Colonic mucosa (tissue), 4 donors: ENCODE measurements at regions not wholly inside any gene's neighbourhood (a gene's known extent, or its start where the extent isn't known, plus 50 kb on each side); places are given as distances from the start of the nearest gene placed in this dataset.
"Not testable (repeated sequence)": the region's sequence is repeated elsewhere in the genome, so short reads cannot be mapped to it uniquely, and the experiment has no call there.

Source experiments
- DNase-seq: peaks from one replicate; pipeline ENCODE4 v3.0.0-alpha.2; 2020
- H3K27ac ChIP-seq: fragments of 200-600 bp; one replicate; pipeline ENCODE4 v1.8.0; 2021
- H3K27me3 ChIP-seq: fragments of 200-600 bp; one replicate; pipeline ENCODE4 v1.8.0; 2021
- H3K36me3 ChIP-seq: fragments of 200-600 bp; one replicate; pipeline ENCODE4 v1.8.0; 2021
- H3K4me1 ChIP-seq: fragments of 200-600 bp; one replicate; pipeline ENCODE4 v1.8.0; 2021; ENCODE audit warnings: mild to moderate bottlenecking
- H3K4me3 ChIP-seq: fragments of 200-600 bp; one replicate; pipeline ENCODE4 v1.8.0; 2021
- H3K9ac ChIP-seq, 2 donors: one replicate each; pipeline ENCODE4 v1.7.0; 2013; ENCODE audit warnings: control low read depth in 2 of 2, low read depth in 2 of 2, low read length in 2 of 2
- H3K9me3 ChIP-seq: fragments of 200-600 bp; one replicate; pipeline ENCODE4 v1.8.0; 2021
- CTCF ChIP-seq: fragments of 200-600 bp; IDR thresholded peaks from one replicate; pipeline ENCODE4 v1.8.0; 2022; ENCODE audit warnings: antibody characterized with exemption, mild to moderate bottlenecking
- intact Hi-C: fragments of 100-400 bp; cut with DNase I; formaldehyde crosslinking; loops from one replicate; pipeline ENCODE4 v1.14.1; 2022
- donor health status: healthy.
- donor health status: DM: no; HTN: no; CAD: no.
- donor health status: DM: no; HTN: no; CAD: no.

- Histone ChIP-seq H3K27me3 (no peaks in the 10 kb centered on the region), H3K4me1 (no peaks in the 10 kb centered on the region), H3K9ac (no peak overlapping the region), H3K4me3 (no peak overlapping the region), H3K36me3 (no peaks in the 10 kb centered on the region), H3K27ac (no peak overlapping the region), H3K9me3 (no peaks in the 10 kb centered on the region)
- no peak for DNase-seq
- intact Hi-C loops: no loop called here
- no peak for TF ChIP-seq CTCF
Observed at GRCh38 chr7:98779800-98780587, 89.8 kb downstream of the TMEM130 start.

- TF ChIP-seq CTCF: no peak
- intact Hi-C loops: no loop called here
- H3K27ac ChIP-seq: no peak overlapping the region
Observed at GRCh38 chr7:98784216-98784785, 85.5 kb downstream of the TMEM130 start.

GRCh38 chr7:98785929-98786571 lies 83.8 kb downstream of the TMEM130 start:
- intact Hi-C loops: no loop called here
- Histone ChIP-seq H3K27ac (no peak overlapping the region), H3K9me3 (no peaks in the 10 kb centered on the region), H3K36me3 (no peaks in the 10 kb centered on the region), H3K9ac (no peak overlapping the region), H3K4me3 (no peak overlapping the region), H3K27me3 (no peaks in the 10 kb centered on the region), H3K4me1 (no peaks in the 10 kb centered on the region)
- TF ChIP-seq CTCF: no peak
- no peak for DNase-seq

More at GRCh38 chr7:98784216-98784785, 85.5 kb downstream of the TMEM130 start:
- H3K9ac ChIP-seq: no peak overlapping the region
- no peaks in the 10 kb centered on the region for H3K4me1 ChIP-seq
- no peak for DNase-seq
- no peaks in the 10 kb centered on the region for H3K36me3 ChIP-seq
- H3K4me3 ChIP-seq: no peak overlapping the region
- no peaks in the 10 kb centered on the region for H3K9me3 ChIP-seq
- no peaks in the 10 kb centered on the region for H3K27me3 ChIP-seq

GRCh38 chr7:98788966-98789365 lies 80.8 kb downstream of the TMEM130 start:
- no peaks in the 10 kb centered on the region for H3K4me1 ChIP-seq

GRCh38 chr7:98794453-98794852 lies 75.4 kb downstream of the TMEM130 start:
- H3K27me3 ChIP-seq, DNase-seq, H3K9ac ChIP-seq, H3K4me3 ChIP-seq, H3K4me1 ChIP-seq, H3K27ac ChIP-seq, H3K36me3 ChIP-seq, H3K9me3 ChIP-seq, intact Hi-C loops: not testable (repeated sequence)

More at GRCh38 chr7:98788966-98789365, 80.8 kb downstream of the TMEM130 start:
- H3K36me3 ChIP-seq: no peaks in the 10 kb centered on the region
- no peak for TF ChIP-seq CTCF
- intact Hi-C loops: no loop called here
- no peaks in the 10 kb centered on the region for H3K27me3 ChIP-seq
- no peak overlapping the region for H3K4me3 ChIP-seq
- DNase-seq: no peak
- H3K9ac ChIP-seq: no peak overlapping the region
- H3K9me3 ChIP-seq: no peaks in the 10 kb centered on the region
- no peak overlapping the region for H3K27ac ChIP-seq
